GM12878 (cell line): ENCODE measurements at regions not wholly inside any gene's neighbourhood (a gene's known extent, or its start where the extent isn't known, plus 50 kb on each side); places are given as distances from the start of the nearest gene placed in this dataset. TPM values are rescaled to one million over a fixed set of nuclear protein-coding genes. Genes with fewer than 3 reads are reported as not detected.
"Not testable (repeated sequence)": the region's sequence is repeated elsewhere in the genome, so short reads cannot be mapped to it uniquely, and the experiment has no call there.

Experiments
- ATAC-seq: fragments of 200-7000 bp; cut with Tn5 transposase; 3 replicates; pipeline ENCODE4 v1.9.1; 2020; ENCODE audit warnings: mild to moderate bottlenecking, moderate library complexity
- BruUV-seq: library from RNA; stranded (reverse); fragments of 400-500 nt; replicated peaks from 2 replicates; lab custom pipeline; 2021; lab: Mats Ljungman, UMichigan
- CTCF ChIA-PET: fragments of 300-600 bp; sonication (Branson Sonifier 250); formaldehyde crosslinking; extraction: SDS; loops from one replicate; lab custom pipeline; 2021; ENCODE audit warnings: inconsistent platforms; lab: Yijun Ruan, JAX
- POLR2A ChIA-PET: fragments of 350-600 bp; formaldehyde crosslinking; extraction: SDS; loops from one replicate; lab custom pipeline; 2021; ENCODE audit warnings: inconsistent platforms; lab: Charles Lee
- RAD21 ChIA-PET: fragments of 300-600 bp; sonication (Branson Sonifier 250); formaldehyde crosslinking; loops from one replicate; lab custom pipeline; 2023; ENCODE audit warnings: antibody characterized with exemption; ENCODE audit not compliant: unreplicated experiment; lab: Charles Lee
- SMC1A ChIA-PET: fragments of 300-600 bp; sonication (Branson Sonifier 250); formaldehyde crosslinking; loops from one replicate; lab custom pipeline; 2023; ENCODE audit not compliant: unreplicated experiment, uncharacterized antibody; lab: Charles Lee
- DNase-seq: peaks from one replicate; pipeline ENCODE4 v3.0.0-alpha.2; 2011; ENCODE audit warnings: low read depth, low spot score
- FAIRE-seq: peaks from 3 replicates; lab custom pipeline; 2011; peaks lifted over from hg19 to GRCh38; lab: Jason Lieb, UNC
- H2AFZ ChIP-seq: 2 replicates; pipeline ENCODE4 v1.6.0; 2011; ENCODE audit warnings: low read depth, low read length, control low read depth; ENCODE audit not compliant: control insufficient read depth
- H3K27ac ChIP-seq: 2 replicates; pipeline ENCODE4 v1.5.1; 2011; ENCODE audit warnings: control low read depth; ENCODE audit not compliant: control insufficient read depth, insufficient read depth
- H3K27me3 ChIP-seq, 2 experiments: replicated peaks in 1 of 2; 2 replicates each; pipeline versions ENCODE4 v1.6.0 to v1.6.1; 2011; ENCODE audit warnings: low read length in 1 of 2; ENCODE audit not compliant: control insufficient read depth in 2 of 2, insufficient read depth in 2 of 2
- H3K36me3 ChIP-seq, 2 experiments: 2 replicates each; pipeline ENCODE4 v1.5.1; 2011; ENCODE audit warnings: low read length in 1 of 2; ENCODE audit not compliant: control insufficient read depth in 2 of 2, insufficient read depth in 2 of 2
- H3K4me1 ChIP-seq: 2 replicates; pipeline ENCODE4 v1.6.1; 2011; ENCODE audit warnings: mild to moderate bottlenecking, low read length, moderate library complexity, mixed read lengths; ENCODE audit not compliant: control insufficient read depth, insufficient read depth
- H3K4me2 ChIP-seq: 2 replicates; pipeline ENCODE4 v1.6.0; 2011; ENCODE audit warnings: control low read depth; ENCODE audit not compliant: control insufficient read depth, insufficient read depth
- H3K4me3 ChIP-seq: fragments of 200-600 bp; sonication (generic); 2 replicates; pipeline ENCODE4 v1.5.1; 2016
- H3K79me2 ChIP-seq: 2 replicates; pipeline ENCODE4 v1.6.0; 2011; ENCODE audit warnings: low read length; ENCODE audit not compliant: control insufficient read depth, insufficient read depth
- H3K9ac ChIP-seq: 2 replicates; pipeline ENCODE4 v1.8.0; 2011; ENCODE audit warnings: low read length, control low read depth, mixed read lengths; ENCODE audit not compliant: control insufficient read depth, insufficient read depth
- H3K9me3 ChIP-seq: replicated peaks from 3 replicates; pipeline ENCODE4 v1.5.1; 2011; ENCODE audit warnings: mild to moderate bottlenecking, low read length; ENCODE audit not compliant: control insufficient read depth, insufficient read depth
- H4K20me1 ChIP-seq: 2 replicates; pipeline ENCODE4 v1.6.0; 2011; ENCODE audit not compliant: control insufficient read depth, insufficient read depth
- PBX3 ChIP-seq: IDR thresholded peaks from 2 replicates; pipeline ENCODE4 v1.6.1; 2011; ENCODE audit warnings: mild to moderate bottlenecking, low read depth, low read length, moderate library complexity; ENCODE audit not compliant: insufficient replicate concordance
- ZBTB4 ChIP-seq: fragments of 450-650 bp; formaldehyde crosslinking; IDR thresholded peaks from 2 replicates; pipeline ENCODE4 v1.4.0; 2022; ENCODE audit warnings: mild to moderate bottlenecking, moderate library complexity
- WGBS: methylation state at CpG from one replicate; pipeline ENCODE4 v1.1.6; 2016; ENCODE audit warnings: low lambda C conversion rate; ENCODE audit not compliant: insufficient replicate concordance, insufficient coverage; ENCODE audit errors: missing lambda C conversion rate; 5-methylcytosine and 5-hydroxymethylcytosine counted together
- in situ Hi-C: fragments of 300-500 bp; cut with MboI; formaldehyde crosslinking; loops from 9 replicates; pipeline ENCODE4 v1.14.3; 2018; ENCODE audit warnings: mixed read lengths
- intact Hi-C: fragments of 100-400 bp; cut with micrococcal nuclease; formaldehyde crosslinking; loops from one replicate; pipeline ENCODE4 v1.14.2; 2022; ENCODE audit not compliant: unreplicated experiment
- microRNA-seq: library from miRNA; unstranded; fragments of <30 nt; microRNA quantifications from one replicate; pipeline ENCODE4, GENCODE V29; 2018
- small RNA-seq: library from RNA; depleted of rRNA; stranded (forward); fragments of <200 nt; gene quantifications from one replicate; pipeline ENCODE3, GENCODE V24; 2014

GRCh38 chr3:151520105-151520504, 59.2 kb upstream of the IGSF10 start (continued):
- TF ChIP-seq ZBTB4 (CRISPR knock-in tag) (no peak), PBX3 (no peak)

GRCh38 chr3:151511433-151511832, 50.6 kb upstream of the IGSF10 start:
- BruUV-seq, POLR2A ChIA-PET, H3K9ac ChIP-seq, H3K79me2 ChIP-seq, CTCF ChIA-PET, H3K4me1 ChIP-seq, H3K27ac ChIP-seq, FAIRE-seq, in situ Hi-C loops, DNase-seq, ATAC-seq, H3K9me3 ChIP-seq, H3K27me3 ChIP-seq, H3K4me2 ChIP-seq, RAD21 ChIA-PET, H3K36me3 ChIP-seq, H2AFZ ChIP-seq, H4K20me1 ChIP-seq, H3K4me3 ChIP-seq, intact Hi-C loops, SMC1A ChIA-PET: not testable (repeated sequence)
- WGBS: 17% methylated on average over 2 of the region's 2 CpGs

Small RNA genes in the stretch of these regions (microRNA-seq; reads per million reads assigned to microRNA genes)
- not detected for gene MIR5186

Small RNA genes in the stretch of these regions (small RNA-seq; reads per million reads assigned to genes)
- not detected for gene MIR5186
